IMR-90 (cell line): ENCODE measurements at regions not wholly inside any gene's neighbourhood (a gene's known extent, or its start where the extent isn't known, plus 50 kb on each side); places are given as distances from the start of the nearest gene placed in this dataset.

Experiments
- ATAC-seq: fragments of 200-7000 bp; cut with Tn5 transposase; 2 replicates; pipeline ENCODE4 v1.9.1; 2020; ENCODE audit warnings: low read depth, mild to moderate bottlenecking, moderate library complexity
- BruUV-seq: library from RNA; stranded (reverse); fragments of 400-500 nt; replicated peaks from 2 replicates; lab custom pipeline; 2021; lab: Mats Ljungman, UMichigan
- CTCF ChIA-PET: fragments of 300-600 bp; formaldehyde crosslinking; extraction: SDS; loops from one replicate; lab custom pipeline; 2021; ENCODE audit warnings: antibody characterized with exemption; lab: Yijun Ruan, JAX
- POLR2A ChIA-PET: fragments of 300-600 bp; sonication (Branson Sonifier 250); formaldehyde crosslinking; loops from one replicate; lab custom pipeline; 2022; ENCODE audit warnings: antibody characterized with exemption; ENCODE audit not compliant: unreplicated experiment; lab: Charles Lee
- DNase-seq: peaks from one replicate; pipeline ENCODE4 v3.0.0; 2013
- H2AFZ ChIP-seq: replicated peaks from 2 replicates; pipeline ENCODE3; 2013; ENCODE audit warnings: low read length, mild to moderate bottlenecking; ENCODE audit not compliant: poor library complexity
- H2AK5ac ChIP-seq: 2 replicates; pipeline ENCODE4 v1.6.1; 2013; ENCODE audit warnings: low read depth, low read length, inconsistent platforms
- H2AK9ac ChIP-seq: replicated peaks from 2 replicates; pipeline ENCODE3; 2013; ENCODE audit warnings: mild to moderate bottlenecking, low read depth, low read length, moderate library complexity; ENCODE audit not compliant: poor library complexity
- H2BK120ac ChIP-seq: 2 replicates; pipeline ENCODE4 v1.6.1; 2013; ENCODE audit warnings: low read depth, low read length, inconsistent platforms
- H2BK15ac ChIP-seq: 3 replicates; pipeline ENCODE4 v1.6.1; 2013; ENCODE audit warnings: low read depth, low read length, inconsistent platforms
- H2BK20ac ChIP-seq: 2 replicates; pipeline ENCODE4 v1.6.1; 2013; ENCODE audit warnings: low read depth, mild to moderate bottlenecking, inconsistent platforms, low read length, moderate library complexity
- H2BK5ac ChIP-seq: 2 replicates; pipeline ENCODE4 v1.6.1; 2013; ENCODE audit warnings: mild to moderate bottlenecking, low read depth, low read length, inconsistent platforms; ENCODE audit not compliant: poor library complexity, severe bottlenecking
- H3K14ac ChIP-seq: replicated peaks from 2 replicates; pipeline ENCODE4 v1.6.1; 2013; ENCODE audit warnings: low read depth, low read length, inconsistent platforms
- H3K18ac ChIP-seq: 2 replicates; pipeline ENCODE4 v1.6.1; 2013; ENCODE audit warnings: low read depth, low read length, control low read depth
- H3K23ac ChIP-seq: 2 replicates; pipeline ENCODE4 v1.6.1; 2013; ENCODE audit warnings: low read depth, low read length, inconsistent platforms
- H3K27ac ChIP-seq: 2 replicates; pipeline ENCODE4 v1.5.1; 2013; ENCODE audit warnings: mild to moderate bottlenecking, control low read depth, low read length; ENCODE audit not compliant: insufficient read depth
- H3K27me3 ChIP-seq: 2 replicates; pipeline ENCODE4 v1.6.1; 2013; ENCODE audit warnings: low read length; ENCODE audit not compliant: control insufficient read depth, insufficient read depth
- H3K36me3 ChIP-seq: 2 replicates; pipeline ENCODE4 v1.6.1; 2013; ENCODE audit warnings: low read length, mixed read lengths; ENCODE audit not compliant: control insufficient read depth, insufficient read depth
- H3K4ac ChIP-seq: 2 replicates; pipeline ENCODE4 v1.6.1; 2013; ENCODE audit warnings: low read depth, low read length, inconsistent platforms
- H3K4me1 ChIP-seq: 2 replicates; pipeline ENCODE4 v1.6.1; 2013; ENCODE audit warnings: low read length, mixed read lengths; ENCODE audit not compliant: control insufficient read depth, insufficient read depth
- H3K4me2 ChIP-seq: 2 replicates; pipeline ENCODE4 v1.6.1; 2013; ENCODE audit warnings: low read depth, mild to moderate bottlenecking, control low read depth, low read length, moderate library complexity
- H3K4me3 ChIP-seq: 2 replicates; pipeline ENCODE4 v1.5.1; 2013; ENCODE audit warnings: low read depth, mild to moderate bottlenecking, control low read depth, low read length, moderate library complexity; ENCODE audit not compliant: insufficient read depth
- H3K56ac ChIP-seq: 2 replicates; pipeline ENCODE4 v1.6.1; 2013; ENCODE audit warnings: low read length, inconsistent platforms; ENCODE audit not compliant: insufficient read depth; ENCODE audit errors: extremely low read depth
- H3K79me1 ChIP-seq, 2 experiments: 2 replicates each; pipeline ENCODE4 v1.6.1; 2013; ENCODE audit warnings: low read length in 2 of 2, inconsistent platforms in 1 of 2, low read depth in 1 of 2
- H3K9ac ChIP-seq: 2 replicates; pipeline ENCODE4 v1.6.1; 2013; ENCODE audit warnings: low read depth, low read length, control low read depth
- H3K9me1 ChIP-seq: 2 replicates; pipeline ENCODE4 v1.6.1; 2013; ENCODE audit warnings: low read length, inconsistent platforms; ENCODE audit not compliant: insufficient read depth
- H3K9me3 ChIP-seq: 2 replicates; pipeline ENCODE4 v1.6.1; 2013; ENCODE audit warnings: low read length; ENCODE audit not compliant: control insufficient read depth, insufficient read depth
- H4K20me1 ChIP-seq: 2 replicates; pipeline ENCODE4 v1.6.1; 2013; ENCODE audit warnings: low read length, inconsistent platforms; ENCODE audit not compliant: insufficient read depth
- H4K5ac ChIP-seq: 2 replicates; pipeline ENCODE4 v1.6.1; 2013; ENCODE audit warnings: mild to moderate bottlenecking, low read depth, low read length, control low read depth
- H4K8ac ChIP-seq, 2 experiments: 2 replicates each; pipeline ENCODE4 v1.6.1; 2013; ENCODE audit warnings: low read depth in 2 of 2, low read length in 2 of 2, control low read depth in 1 of 2, inconsistent platforms in 1 of 2
- H4K91ac ChIP-seq: 2 replicates; pipeline ENCODE4 v1.6.1; 2013; ENCODE audit warnings: low read depth, low read length, inconsistent platforms; ENCODE audit not compliant: insufficient read depth
- BHLHE40 ChIP-seq: fragments of 150-350 bp; IDR thresholded peaks from 2 replicates; pipeline ENCODE4 v1.6.1; 2016; ENCODE audit warnings: mild to moderate bottlenecking, low read depth, low read length
- CEBPB ChIP-seq: IDR thresholded peaks from 2 replicates; pipeline ENCODE4 v1.6.1; 2012; ENCODE audit warnings: low read depth, low read length, improper control_type of control experiment
- CTCF ChIP-seq: conservative IDR thresholded peaks from 2 replicates; pipeline ENCODE4 v1.5.1; 2012; ENCODE audit warnings: mild to moderate bottlenecking, low read depth, low read length, improper control_type of control experiment
- MAFK ChIP-seq: IDR thresholded peaks from 2 replicates; pipeline ENCODE4 v1.6.1; 2012; ENCODE audit warnings: low read depth, low read length, improper control_type of control experiment
- MAZ ChIP-seq: IDR thresholded peaks from 2 replicates; pipeline ENCODE4 v1.6.1; 2012; ENCODE audit warnings: low read depth, mild to moderate bottlenecking, low read length, improper control_type of control experiment, moderate library complexity, borderline replicate concordance
- MXI1 ChIP-seq: IDR thresholded peaks from 2 replicates; pipeline ENCODE4 v1.6.1; 2012; ENCODE audit warnings: low read depth, mild to moderate bottlenecking, low read length, moderate library complexity, borderline replicate concordance
- SMC3 ChIP-seq: fragments of 150-350 bp; IDR thresholded peaks from 2 replicates; pipeline ENCODE4 v1.6.1; 2016; ENCODE audit warnings: low read depth, mild to moderate bottlenecking, antibody characterized with exemption, low read length, moderate library complexity
- WGBS, 2 experiments: methylation state at CpG; one replicate each; pipeline versions ENCODE4 v1.1.5 to v1.1.7; 2013; ENCODE audit warnings: missing lambda C conversion rate in 2 of 2; ENCODE audit not compliant: insufficient read length in 1 of 2; ENCODE audit errors: extremely low coverage in 2 of 2; 5-methylcytosine and 5-hydroxymethylcytosine counted together
- dilution Hi-C: fragments of 300-500 bp; cut with HindIII; formaldehyde crosslinking; loops from one replicate; pipeline ENCODE4 v1.14.3; 2018; ENCODE audit warnings: low sequenced_read_pairs; ENCODE audit not compliant: unreplicated experiment
- in situ Hi-C: fragments of 300-500 bp; cut with MboI; formaldehyde crosslinking; loops from 3 replicates; pipeline ENCODE4 v1.14.3; 2019; ENCODE audit warnings: low sequenced_read_pairs, inconsistent platforms, mixed read lengths
- intact Hi-C: fragments of 100-400 bp; cut with micrococcal nuclease; formaldehyde crosslinking; loops from 2 replicates; pipeline ENCODE4 v1.10.0; 2022

- intact Hi-C loops: no loop called here
- no CpG with 5 or more reads among the region's 4 CpGs for WGBS, 2 experiments
- H2AK5ac ChIP-seq: no peak overlapping the region
- H2BK5ac ChIP-seq: no peak overlapping the region
- H3K4me1 ChIP-seq: no peaks in the 10 kb centered on the region
- H3K4me3 ChIP-seq: no peak overlapping the region
- H3K9ac ChIP-seq: no peak overlapping the region
- H3K23ac ChIP-seq: no peak overlapping the region
- no peaks in the 10 kb centered on the region for H3K9me1 ChIP-seq
- no peak overlapping the region for H4K8ac ChIP-seq
- POLR2A ChIA-PET: no interaction called here
- H3K18ac ChIP-seq: no peak overlapping the region
- no peak overlapping the region for H2AK9ac ChIP-seq
- H3K9me3 ChIP-seq: no peaks in the 10 kb centered on the region
- no peak overlapping the region for H4K5ac ChIP-seq
- in situ Hi-C loops: no loop called here
- no peaks in the 10 kb centered on the region for H3K36me3 ChIP-seq
- no peak overlapping the region for H4K91ac ChIP-seq
- no peak overlapping the region for H2BK20ac ChIP-seq
- no peak for TF ChIP-seq MAFK
- TF ChIP-seq MXI1: no peak
- TF ChIP-seq MAZ: no peak
- no peak for TF ChIP-seq BHLHE40
- no peak for TF ChIP-seq SMC3
- TF ChIP-seq CTCF: no peak
- TF ChIP-seq CEBPB: no peak
- H3K56ac ChIP-seq: no peak overlapping the region
- dilution Hi-C loops: no loop called here
- H3K27ac ChIP-seq: no peak overlapping the region
- H3K4ac ChIP-seq: no peak overlapping the region
- no peak overlapping the region for H2BK120ac ChIP-seq
- BruUV-seq: no TSS peak
- DNase-seq: no peak
- no peak overlapping the region for H3K14ac ChIP-seq
- CTCF ChIA-PET: no interaction called here
- ATAC-seq: no peak
- no peaks in the 10 kb centered on the region for H3K27me3 ChIP-seq
- no peaks in the 10 kb centered on the region for H3K79me1 ChIP-seq
- no peak overlapping the region for H2BK15ac ChIP-seq
- H4K20me1 ChIP-seq: no peaks in the 10 kb centered on the region
- H3K4me2 ChIP-seq: no peak overlapping the region
- H2AFZ ChIP-seq: no peak overlapping the region
These were observed 284.9 kb downstream of the CEMIP2 start for GRCh38 chr9:71483436-71483835.
